GM23248 (cell line): ENCODE measurements at regions not wholly inside any gene's neighbourhood (a gene's known extent, or its start where the extent isn't known, plus 50 kb on each side); places are given as distances from the start of the nearest gene placed in this dataset.
A peak's percentile ranks its signal among the peaks of the same experiment; 100 is the strongest.

Source experiments
- DNase-seq: peaks from one replicate; pipeline ENCODE4 v3.0.0-alpha.2; 2015
- H2AFZ ChIP-seq: fragments of 200-600 bp; sonication (generic); 2 replicates; pipeline ENCODE4 v1.6.1; 2016; ENCODE audit warnings: antibody characterized with exemption
- H3F3A ChIP-seq: fragments of 200-600 bp; sonication (generic); 2 replicates; pipeline ENCODE4 v1.6.1; 2016; ENCODE audit warnings: mild to moderate bottlenecking, antibody characterized with exemption, mixed run types; ENCODE audit not compliant: insufficient read depth
- H3K27ac ChIP-seq: fragments of 200-600 bp; sonication (generic); 2 replicates; pipeline ENCODE4 v1.5.1; 2016; ENCODE audit warnings: mild to moderate bottlenecking
- H3K27me3 ChIP-seq: fragments of 200-600 bp; sonication (generic); replicated peaks from 2 replicates; pipeline ENCODE4 v1.6.1; 2016; ENCODE audit warnings: mild to moderate bottlenecking; ENCODE audit not compliant: insufficient read depth
- H3K36me3 ChIP-seq: fragments of 200-600 bp; sonication (generic); 2 replicates; pipeline ENCODE4 v1.6.1; 2016; ENCODE audit warnings: low read depth, mild to moderate bottlenecking
- H3K4me1 ChIP-seq: fragments of 200-600 bp; sonication (generic); 2 replicates; pipeline ENCODE4 v1.6.1; 2016; ENCODE audit warnings: mild to moderate bottlenecking; ENCODE audit not compliant: insufficient read depth
- H3K4me2 ChIP-seq: fragments of 200-600 bp; sonication (generic); one replicate; pipeline ENCODE4 v1.6.1; 2016; ENCODE audit warnings: mild to moderate bottlenecking; ENCODE audit not compliant: unreplicated experiment
- H3K4me3 ChIP-seq: fragments of 200-600 bp; sonication (generic); 2 replicates; pipeline ENCODE4 v1.5.1; 2016; ENCODE audit warnings: mild to moderate bottlenecking
- H3K79me2 ChIP-seq: fragments of 200-600 bp; sonication (generic); 2 replicates; pipeline ENCODE4 v1.6.1; 2016; ENCODE audit warnings: mild to moderate bottlenecking; ENCODE audit not compliant: insufficient read depth
- H3K9ac ChIP-seq: fragments of 200-600 bp; sonication (generic); 2 replicates; pipeline ENCODE4 v1.6.1; 2016; ENCODE audit warnings: mild to moderate bottlenecking
- H3K9me2 ChIP-seq: fragments of 200-600 bp; sonication (generic); 2 replicates; pipeline ENCODE4 v1.6.1; 2016; ENCODE audit warnings: mixed run types, mild to moderate bottlenecking, moderate library complexity; ENCODE audit not compliant: insufficient read depth
- H3K9me3 ChIP-seq: fragments of 200-600 bp; sonication (generic); one replicate; pipeline ENCODE4 v1.6.1; 2017; ENCODE audit warnings: low read depth
- H4K20me1 ChIP-seq: fragments of 200-600 bp; sonication (generic); 2 replicates; pipeline ENCODE4 v1.6.0; 2016; ENCODE audit not compliant: insufficient read depth
- EZH2 ChIP-seq: fragments of 200-600 bp; sonication (generic); IDR thresholded peaks from 2 replicates; pipeline ENCODE4 v1.6.1; 2018; ENCODE audit warnings: antibody characterized with exemption, mild to moderate bottlenecking; ENCODE audit not compliant: insufficient read depth, poor library complexity, severe bottlenecking
- EZH2phosphoT487 ChIP-seq: fragments of 200-600 bp; sonication (generic); IDR thresholded peaks from 2 replicates; pipeline ENCODE4 v1.6.1; 2018; ENCODE audit warnings: antibody characterized with exemption, moderate library complexity, mild to moderate bottlenecking, low read depth; ENCODE audit not compliant: insufficient read depth
- WGBS, 2 experiments: methylation state at CpG; one replicate each; pipeline ENCODE4 v1.1.6; 2015 to 2017; ENCODE audit warnings: low lambda C conversion rate in 2 of 2, low coverage in 1 of 2; ENCODE audit errors: missing lambda C conversion rate in 2 of 2; 5-methylcytosine and 5-hydroxymethylcytosine counted together
- in situ Hi-C: fragments of 300-500 bp; cut with MboI; formaldehyde crosslinking; loops from 2 replicates; pipeline ENCODE4 v1.15.0; 2020

GRCh38 chr10:78542141-78542489 lies 508.5 kb downstream of the RPS24 start:
- no peak overlapping the region for H3K4me2 ChIP-seq
- no peaks in the 10 kb centered on the region for H3K9me3 ChIP-seq
- H3K4me1 ChIP-seq: peaks cover 18% of the 10 kb centered on the region
- H3K9ac ChIP-seq: no peak overlapping the region
- in situ Hi-C loops: no loop called here
- TF ChIP-seq EZH2phosphoT487: no peak
- no peak for TF ChIP-seq EZH2
- no peaks in the 10 kb centered on the region for H4K20me1 ChIP-seq
- H3F3A ChIP-seq: peaks cover 10% of the 10 kb centered on the region; the same call in 1 of the 2 replicates
- no peak overlapping the region for H3K4me3 ChIP-seq
- DNase-seq: no peak
- no peaks in the 10 kb centered on the region for H3K79me2 ChIP-seq
- H3K36me3 ChIP-seq: no peaks in the 10 kb centered on the region
- no peaks in the 10 kb centered on the region for H3K9me2 ChIP-seq
- H3K27ac ChIP-seq: no peak overlapping the region
- H3K27me3 ChIP-seq: no peaks in the 10 kb centered on the region
- H2AFZ ChIP-seq: 0 out of 2 replicates have a peak overlapping the region, but pooled peaks have one; percentile 12
- WGBS, 2 experiments: 78 to 80% methylated on average over 6 of the region's 6 CpGs

- Histone ChIP-seq H3F3A (peaks cover 10% of the 10 kb centered on the region; the same call in 1 of the 2 replicates), H3K27me3 (no peaks in the 10 kb centered on the region), H3K9me2 (no peaks in the 10 kb centered on the region), H3K4me2 (no peak overlapping the region), H2AFZ (no peak overlapping the region), H3K27ac (no peak overlapping the region), H3K4me3 (no peak overlapping the region), H3K9ac (no peak overlapping the region), H3K79me2 (no peaks in the 10 kb centered on the region), H4K20me1 (no peaks in the 10 kb centered on the region), H3K4me1 (peaks cover 18% of the 10 kb centered on the region), H3K9me3 (no peaks in the 10 kb centered on the region), H3K36me3 (no peaks in the 10 kb centered on the region)
- 87 to 88% methylated on average over 7 of the region's 7 CpGs for WGBS, 2 experiments
- no peak for TF ChIP-seq EZH2
- no peak for TF ChIP-seq EZH2phosphoT487
- in situ Hi-C loops: no loop called here
- no peak for DNase-seq
These were observed 508.9 kb downstream of the RPS24 start for GRCh38 chr10:78542521-78542920.

- in situ Hi-C loops: no loop called here
- TF ChIP-seq EZH2: no peak
- no peak for TF ChIP-seq EZH2phosphoT487
- peak overlapping the region; percentile 59 for H3K4me2 ChIP-seq
- H3K4me3 ChIP-seq: peak overlapping the region; percentile 19; the same call in 1 of the 2 replicates
- peak overlapping the region; percentile 38 for H3K9ac ChIP-seq
- peak overlapping the region; percentile 65; the same call in 1 of the 2 replicates for H2AFZ ChIP-seq
- DNase-seq: no peak
- no peaks in the 10 kb centered on the region for H4K20me1 ChIP-seq
- no peaks in the 10 kb centered on the region for H3K36me3 ChIP-seq
- H3K27me3 ChIP-seq: no peaks in the 10 kb centered on the region
- no peaks in the 10 kb centered on the region for H3K9me2 ChIP-seq
- no peaks in the 10 kb centered on the region for H3K9me3 ChIP-seq
- peak overlapping the region; percentile 79 for H3K27ac ChIP-seq
- peaks cover 10% of the 10 kb centered on the region; the same call in 1 of the 2 replicates for H3F3A ChIP-seq
- WGBS, 2 experiments: 46 to 49% methylated on average over 8 to 9 of the region's 9 CpGs
- no peaks in the 10 kb centered on the region for H3K79me2 ChIP-seq
- peaks cover 18% of the 10 kb centered on the region for H3K4me1 ChIP-seq
These were observed 509.5 kb downstream of the RPS24 start for GRCh38 chr10:78543031-78543748.

GRCh38 chr10:78543749-78544362 lies 510.2 kb downstream of the RPS24 start:
- DNase-seq: peak; percentile 96
- Histone ChIP-seq H3K4me2 (peak overlapping the region; percentile 72), H2AFZ (peak overlapping the region; percentile 65), H3K27me3 (no peaks in the 10 kb centered on the region), H3K9me3 (no peaks in the 10 kb centered on the region), H3K27ac (peak overlapping the region; percentile 79), H3K4me3 (peak overlapping the region; percentile 19; the same call in 1 of the 2 replicates), H4K20me1 (no peaks in the 10 kb centered on the region), H3K9ac (peak overlapping the region; percentile 67), H3F3A (peaks cover 10% of the 10 kb centered on the region; the same call in 1 of the 2 replicates), H3K4me1 (peaks cover 18% of the 10 kb centered on the region), H3K9me2 (no peaks in the 10 kb centered on the region), H3K79me2 (no peaks in the 10 kb centered on the region), H3K36me3 (no peaks in the 10 kb centered on the region)
- 13% methylated on average over 11 of the region's 11 CpGs for WGBS, 2 experiments
- TF ChIP-seq EZH2 (no peak), EZH2phosphoT487 (no peak)
- in situ Hi-C loops: no loop called here
